GM21447 (cell line): ENCODE measurements at regions not wholly inside any gene's neighbourhood (a gene's known extent, or its start where the extent isn't known, plus 50 kb on each side); places are given as distances from the start of the nearest gene placed in this dataset.

Experiments used
- ATAC-seq: cut with Tn5 transposase; IDR thresholded peaks from one replicate; pipeline ENCODE4 v1.9.1; 2021; ENCODE audit not compliant: unreplicated experiment

GRCh38 chr5:143992496-143992895 is 178.0 kb downstream of the YIPF5 start:
- no peak for ATAC-seq

DNA sequence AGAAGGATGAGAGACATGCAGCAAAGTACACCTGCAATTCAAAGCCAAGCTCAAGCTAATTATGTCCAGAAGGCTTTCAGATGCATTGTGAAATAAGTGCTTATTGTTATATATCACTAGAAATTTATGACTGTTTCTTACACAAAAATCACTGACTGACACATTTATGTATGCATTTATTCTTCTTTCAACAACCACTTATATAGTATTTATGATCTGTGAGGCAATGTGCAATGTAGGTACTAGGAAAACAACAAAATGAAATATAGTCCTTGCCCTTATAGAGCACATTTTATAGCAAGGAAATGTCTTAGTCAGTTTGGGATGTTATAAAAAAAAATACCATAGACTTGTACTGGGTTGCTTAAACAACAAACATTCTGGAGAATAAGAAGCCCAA is 167.6 kb downstream of the YIPF5 start:
- no peak for ATAC-seq

DNA sequence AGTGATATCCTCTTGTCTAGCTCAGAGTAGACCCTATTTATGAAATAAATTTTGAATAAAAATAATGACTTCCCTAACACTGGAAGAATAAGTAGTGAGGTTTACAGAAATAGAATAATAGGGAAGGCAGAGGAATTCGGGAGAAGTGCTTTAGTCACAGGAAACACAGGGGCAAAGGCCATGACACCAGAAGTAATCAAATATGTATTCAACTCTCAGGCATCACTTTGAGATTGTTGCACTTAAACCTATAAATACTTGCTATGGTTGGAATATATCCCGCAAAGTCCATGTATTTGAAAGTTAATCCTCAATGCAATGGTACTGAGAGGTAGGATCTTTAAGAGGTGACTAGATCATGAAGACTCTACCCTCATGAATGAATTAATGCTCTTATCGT is 166.8 kb downstream of the YIPF5 start:
- ATAC-seq = no peak

DNA sequence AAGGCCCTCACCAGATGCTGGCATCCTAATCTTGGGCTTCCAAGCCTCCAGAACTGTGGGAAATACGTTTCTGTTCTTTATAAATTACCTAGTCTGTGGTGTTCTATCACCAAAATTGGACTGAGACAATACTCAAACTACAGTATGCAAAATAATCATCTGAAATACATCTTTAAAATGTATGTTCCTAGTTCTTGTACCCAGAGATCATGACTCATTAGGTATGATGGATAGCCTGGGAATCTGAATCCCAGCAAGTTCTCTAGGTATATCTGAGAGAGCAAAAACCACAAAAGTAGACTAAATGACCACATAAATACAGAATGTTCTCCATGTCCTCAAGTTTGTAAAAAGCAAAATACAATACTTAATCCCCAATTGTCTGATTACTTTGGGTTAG is 166.3 kb downstream of the YIPF5 start:
- no peak for ATAC-seq

GRCh38 chr5:144004751-144005150 is 165.7 kb downstream of the YIPF5 start:
- ATAC-seq = no peak

GRCh38 chr5:144009116-144009515 is 161.3 kb downstream of the YIPF5 start:
- no peak for ATAC-seq

DNA sequence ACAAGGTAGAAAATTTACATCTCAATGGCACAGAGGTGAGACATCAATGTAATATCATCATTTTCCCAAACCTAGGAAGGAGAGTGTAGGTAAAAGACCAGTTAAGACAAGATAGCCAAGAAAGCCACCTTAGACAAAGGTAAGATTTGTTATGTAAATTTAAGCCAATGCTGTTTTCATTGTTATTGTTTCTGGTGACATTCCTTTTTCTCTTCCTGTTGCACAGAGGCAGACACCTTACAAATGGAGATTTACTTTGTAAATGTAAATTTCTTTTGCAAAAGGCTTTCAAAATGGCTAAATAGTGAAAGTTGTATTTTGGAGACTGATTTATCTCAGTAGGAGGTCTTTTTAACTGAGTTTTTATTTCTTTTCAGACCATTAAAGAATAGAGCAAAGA is 159.1 kb downstream of the YIPF5 start:
- ATAC-seq = no peak

GRCh38 chr5:144013816-144014215 is 156.6 kb downstream of the YIPF5 start:
- ATAC-seq = no peak

GRCh38 chr5:144015961-144016360 is 154.5 kb downstream of the YIPF5 start:
- ATAC-seq = no peak

GRCh38 chr5:144017119-144017518 is 153.3 kb downstream of the YIPF5 start:
- no peak for ATAC-seq

DNA sequence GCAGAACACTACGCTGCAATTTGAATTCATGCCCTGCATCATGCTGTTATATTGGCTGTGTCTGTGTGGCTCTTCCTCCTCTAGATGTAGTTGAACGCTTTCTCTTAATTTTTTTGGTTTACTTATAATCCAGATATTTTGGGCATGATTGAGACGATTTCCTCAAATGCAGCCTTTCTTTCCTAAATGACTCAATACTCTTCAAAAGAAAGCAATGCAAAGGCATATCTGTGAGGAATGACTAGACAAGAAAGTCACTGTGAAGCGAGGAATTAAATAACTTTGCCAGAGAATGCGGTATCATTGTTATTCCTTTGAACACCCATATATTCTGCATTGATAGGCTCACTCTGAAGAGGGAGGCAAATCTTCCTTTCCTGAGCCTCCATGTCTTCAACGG is 152.8 kb downstream of the YIPF5 start:
- no peak for ATAC-seq

DNA sequence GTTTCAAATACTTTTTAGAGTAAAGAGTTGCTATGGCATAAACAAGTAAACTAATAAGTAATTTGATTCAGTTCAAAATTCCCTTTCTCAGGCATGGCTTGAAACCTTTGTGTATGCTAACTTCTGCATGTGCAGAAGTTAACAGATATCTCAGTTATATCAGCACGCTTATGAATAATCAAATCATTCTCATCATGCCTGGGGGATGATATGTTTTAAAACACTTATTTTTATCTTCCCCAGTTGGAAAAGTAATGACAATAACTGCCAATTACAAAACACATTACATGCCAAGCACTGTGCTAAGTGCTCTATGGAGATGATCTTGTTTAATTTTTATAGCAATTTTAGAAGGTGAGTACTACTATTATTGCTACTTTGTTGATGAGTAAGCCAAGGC is 146.4 kb downstream of the YIPF5 start:
- ATAC-seq = no peak

GRCh38 chr5:144024545-144024944 is 145.9 kb downstream of the YIPF5 start:
- ATAC-seq = no peak

DNA sequence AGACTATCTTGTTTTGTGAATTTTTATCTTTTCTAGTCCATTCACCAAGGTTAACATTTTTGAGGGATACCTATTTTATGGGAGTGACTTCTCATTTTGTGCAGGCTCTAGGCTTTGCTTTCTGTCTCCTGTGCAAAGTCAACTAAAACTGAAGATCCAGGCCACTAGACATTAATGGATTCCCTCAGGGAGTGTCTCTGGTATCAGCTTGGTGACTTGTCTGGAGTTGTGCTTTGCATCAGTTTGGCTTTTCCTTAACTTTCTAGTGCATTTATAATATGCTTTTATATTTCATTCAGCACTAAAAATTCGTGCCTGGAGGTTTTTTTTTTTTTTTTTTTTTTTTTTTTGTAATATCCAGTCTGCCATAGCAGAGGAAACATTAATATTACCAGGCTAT is 144.2 kb downstream of the YIPF5 start:
- no peak for ATAC-seq

DNA sequence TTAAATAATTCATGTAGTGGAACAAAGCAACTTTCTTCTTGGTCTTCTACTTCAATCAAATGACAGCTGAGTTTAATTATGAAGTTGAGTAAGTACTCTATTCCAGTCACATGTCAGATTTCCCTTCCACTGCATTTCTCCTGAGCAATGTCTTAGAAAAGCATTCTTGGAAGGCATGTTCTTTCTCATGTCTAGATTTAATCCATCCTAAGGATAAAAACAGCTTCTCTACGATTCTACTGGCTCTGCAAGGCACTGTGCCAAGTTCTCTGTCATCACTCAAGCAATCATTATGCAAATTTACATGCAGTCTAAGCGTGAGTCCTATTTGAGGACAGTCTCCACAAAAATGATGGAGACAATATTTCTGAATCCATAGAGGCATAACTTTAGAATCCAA is 142.4 kb downstream of the YIPF5 start:
- no peak for ATAC-seq

- ATAC-seq = no peak
Measured at GRCh38 chr5:144028636-144029035, 141.8 kb downstream of the YIPF5 start.

- ATAC-seq = no peak
Measured at GRCh38 chr5:144030904-144031303, 139.6 kb downstream of the YIPF5 start.

DNA sequence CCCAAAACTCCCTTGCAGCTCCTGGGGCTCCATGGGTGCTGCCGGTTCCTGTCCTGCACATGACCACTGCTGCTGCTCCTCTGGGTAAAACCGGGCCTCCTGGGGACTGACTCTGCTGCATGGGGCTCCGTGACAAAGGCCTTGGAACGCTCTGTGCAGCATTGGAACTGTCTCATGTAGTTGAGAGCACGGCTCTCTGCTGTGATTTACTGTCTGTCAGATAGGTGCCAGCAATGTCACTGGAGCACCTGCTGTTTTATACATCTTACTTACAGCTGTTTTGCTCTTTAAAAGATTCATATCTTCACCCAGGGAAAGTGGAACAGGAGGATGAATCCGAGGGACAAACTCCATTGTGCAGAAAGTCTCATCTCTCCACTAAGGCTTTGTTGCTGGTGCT is 138.1 kb downstream of the YIPF5 start:
- no peak for ATAC-seq

GRCh38 chr5:144033486-144033885 is 137.0 kb downstream of the YIPF5 start:
- ATAC-seq = no peak

DNA sequence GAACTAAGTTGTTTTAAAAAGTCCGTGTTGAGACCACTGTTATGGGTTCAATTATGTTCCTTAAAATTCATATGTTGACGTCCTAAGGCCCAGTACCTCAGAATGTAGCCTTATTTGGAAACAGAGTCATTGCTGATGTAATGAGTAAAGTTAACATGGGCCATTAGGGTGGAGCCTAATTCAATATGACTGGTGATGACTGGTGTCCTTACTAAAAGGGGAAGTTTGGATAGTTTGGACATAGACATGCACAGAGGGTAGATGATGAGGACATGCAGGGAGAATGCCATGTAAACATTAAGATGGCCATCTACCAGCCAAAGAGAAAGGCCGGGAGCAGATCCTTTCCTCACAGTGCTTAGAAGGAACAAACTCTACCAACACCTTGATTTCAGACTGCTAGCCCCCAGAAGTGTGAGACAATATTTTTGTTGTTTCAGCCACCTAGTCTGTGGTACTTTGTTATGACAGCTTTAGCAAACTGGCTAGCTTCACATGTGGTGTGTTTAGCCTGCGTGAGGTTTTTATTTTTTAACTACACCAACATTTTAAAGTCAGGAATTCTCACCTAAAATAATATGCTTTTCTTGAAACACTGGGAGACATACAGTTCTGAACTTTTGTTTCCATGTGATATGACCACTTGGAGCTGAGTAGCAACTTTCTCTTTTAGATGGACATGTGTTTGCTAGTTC is 135.3 kb downstream of the YIPF5 start:
- ATAC-seq = no peak

DNA sequence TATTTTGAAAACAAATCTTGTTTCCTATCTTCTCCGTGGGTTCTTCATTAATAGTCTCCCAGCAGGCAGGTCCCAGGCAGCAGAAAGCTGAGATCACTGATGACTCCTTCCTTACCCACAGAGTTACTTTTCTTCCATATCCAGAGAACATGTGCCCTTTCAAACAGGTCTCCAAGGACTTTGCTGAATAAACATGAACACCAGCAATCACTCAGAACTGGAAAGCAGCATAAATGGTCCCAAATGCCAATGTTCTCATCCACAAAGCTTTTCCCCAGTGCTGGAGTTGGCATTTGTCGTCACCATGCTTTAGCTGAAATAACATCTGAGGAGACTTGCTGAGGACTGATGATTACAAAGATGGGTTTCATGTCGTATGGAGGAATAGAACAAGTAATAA is 134.0 kb downstream of the YIPF5 start:
- ATAC-seq = no peak

DNA sequence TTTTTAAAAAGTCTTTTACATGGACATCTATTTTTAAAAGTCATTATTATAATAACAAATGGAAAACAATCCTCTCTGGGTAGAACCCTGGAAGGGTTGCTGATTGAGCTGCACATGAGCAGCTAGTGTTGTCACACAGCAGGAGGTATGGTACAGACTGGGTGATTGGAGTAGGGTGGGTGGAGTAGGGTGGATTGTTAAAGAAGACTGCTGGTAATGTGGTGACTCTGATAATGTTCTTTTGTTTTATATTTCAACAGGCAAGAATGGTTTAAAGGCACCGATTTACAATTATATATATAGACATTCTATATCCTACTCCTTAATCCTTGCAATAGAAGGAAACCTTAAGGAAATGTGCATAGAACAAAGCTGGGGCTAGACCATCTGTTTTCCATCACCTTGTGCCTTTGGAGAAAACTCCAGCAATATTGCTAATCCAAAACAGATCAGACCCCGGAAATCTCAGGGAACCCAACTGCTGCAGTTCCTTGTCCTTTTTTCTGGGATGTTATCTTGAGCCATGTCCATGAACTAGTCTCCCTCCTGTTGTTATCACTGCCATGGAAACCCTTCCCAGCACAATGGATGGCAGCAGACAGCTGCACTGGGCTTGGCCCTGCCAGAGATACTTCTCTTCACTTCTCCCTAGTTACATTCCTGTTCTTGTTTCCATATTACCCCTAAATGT is 129.7 kb downstream of the YIPF5 start:
- no peak for ATAC-seq

DNA sequence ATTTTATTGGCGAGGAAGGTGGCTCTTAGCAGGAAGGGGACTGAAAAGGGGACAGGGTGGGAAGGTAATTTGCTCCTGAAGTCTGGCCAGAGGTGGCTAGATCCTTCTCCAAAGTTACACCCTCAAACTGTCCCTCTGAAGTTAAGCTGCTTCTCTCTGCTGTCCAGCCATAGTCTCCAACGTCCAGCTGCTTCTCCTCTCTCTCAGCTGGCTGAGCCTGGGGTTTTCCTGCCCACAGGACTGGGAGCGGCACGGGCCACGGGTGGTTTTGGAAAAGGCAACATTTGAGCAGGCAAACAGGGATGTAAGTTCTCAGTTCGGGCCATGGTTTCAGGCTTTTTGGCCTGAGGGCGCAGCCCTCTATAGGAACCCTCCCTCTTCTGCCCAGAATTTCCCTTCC is 128.3 kb downstream of the YIPF5 start:
- no peak for ATAC-seq
